Hypothalamus (tissue), 51 donors: ENCODE measurements at regions not wholly inside any gene's neighbourhood (a gene's known extent, or its start where the extent isn't known, plus 50 kb on each side); places are given as distances from the start of the nearest gene placed in this dataset.

Experiments
- DNase-seq, 51 donors: peaks; one replicate each; lab custom pipeline; 2025; lab: John Stamatoyannopoulos, UW

GRCh38 chr20:16220826-16221225 is 352.4 kb downstream of the KIF16B start:
- no peak for DNase-seq

GRCh38 chr20:16219182-16219581 is 354.1 kb downstream of the KIF16B start:
- no peak for DNase-seq

- DNase-seq = no peak
Observed at GRCh38 chr20:16216914-16217230, 356.4 kb downstream of the KIF16B start.

- no peak for DNase-seq
Observed at GRCh38 chr20:16216227-16216913, 356.9 kb downstream of the KIF16B start.

- no peak for DNase-seq
Observed at GRCh38 chr20:16215041-16215440, 358.2 kb downstream of the KIF16B start.

- no peak for DNase-seq
Observed at GRCh38 chr20:16212790-16213189, 360.5 kb downstream of the KIF16B start.

- no peak for DNase-seq
Observed at GRCh38 chr20:16209951-16210361, 363.3 kb downstream of the KIF16B start.

- DNase-seq = no peak
Observed at GRCh38 chr20:16209357-16209756, 363.9 kb downstream of the KIF16B start.

GRCh38 chr20:16208443-16208842 is 364.8 kb downstream of the KIF16B start:
- no peak for DNase-seq

- no peak for DNase-seq
Observed at GRCh38 chr20:16206817-16207216, 366.4 kb downstream of the KIF16B start.

- DNase-seq = no peak
Observed at GRCh38 chr20:16205507-16205906, 367.7 kb downstream of the KIF16B start.

GRCh38 chr20:16203096-16203495 is 370.2 kb downstream of the KIF16B start:
- DNase-seq = no peak

- DNase-seq = no peak
Observed at GRCh38 chr20:16201191-16201590, 372.1 kb downstream of the KIF16B start.

GRCh38 chr20:16197696-16198095 is 375.6 kb downstream of the KIF16B start:
- no peak for DNase-seq

- no peak for DNase-seq
Observed at GRCh38 chr20:16195671-16196070, 377.6 kb downstream of the KIF16B start.

GRCh38 chr20:16194617-16195360 is 378.5 kb downstream of the KIF16B start:
- no peak for DNase-seq

- DNase-seq = no peak
Observed at GRCh38 chr20:16191496-16191895, 381.8 kb downstream of the KIF16B start.

- DNase-seq = no peak
Observed at GRCh38 chr20:16189371-16189770, 383.9 kb downstream of the KIF16B start.

GRCh38 chr20:16187956-16188616 is 385.2 kb downstream of the KIF16B start:
- no peak for DNase-seq

GRCh38 chr20:16179919-16180318 is 393.3 kb downstream of the KIF16B start:
- DNase-seq = no peak

- no peak for DNase-seq
Observed at GRCh38 chr20:16179371-16179770, 393.9 kb downstream of the KIF16B start.

- no peak for DNase-seq
Observed at GRCh38 chr20:16178546-16179135, 394.6 kb downstream of the KIF16B start.
